ENCODE measurements at regions not wholly inside any gene's neighbourhood (a gene's known extent, or its start where the extent isn't known, plus 50 kb on each side); places are given as distances from the start of the nearest gene placed in this dataset.

- no peak overlapping the region for H3K27ac ChIP-seq
- peaks cover 0 to 10% (median 2%) of the 10 kb centered on the region in 4 donors for H3K4me1 ChIP-seq
- no peak overlapping the region for H3K4me3 ChIP-seq
- TF ChIP-seq CTCF (IDR thresholded peaks at IDR 0.05): no peak
- intact Hi-C loops (cut with DNase I; ENCODE audit: low total_unique reads): no loop called here
- DNase-seq: no peak
- H3K36me3 ChIP-seq: no peaks in the 10 kb centered on the region
- no peaks in the 10 kb centered on the region for H3K27me3 ChIP-seq
- H3K9me3 ChIP-seq: no peaks in the 10 kb centered on the region
Measured at GRCh38 chr4:158995040-158995439, 107.8 kb upstream of the RAPGEF2 start.

GRCh38 chr4:158995965-158996364, 106.9 kb upstream of the RAPGEF2 start:
- no peak overlapping the region for H3K27ac ChIP-seq
- TF ChIP-seq CTCF (IDR thresholded peaks at IDR 0.05): no peak
- peaks cover 0 to 10% (median 2%) of the 10 kb centered on the region in 4 donors for H3K4me1 ChIP-seq

GRCh38 chr4:158996669-158997074, 106.2 kb upstream of the RAPGEF2 start:
- Histone ChIP-seq H3K27ac (no peak overlapping the region), H3K9me3 (no peaks in the 10 kb centered on the region), H3K27me3 (no peaks in the 10 kb centered on the region), H3K4me1 (peaks cover 0 to 10% (median 2%) of the 10 kb centered on the region in 4 donors), H3K36me3 (no peaks in the 10 kb centered on the region), H3K4me3 (no peak overlapping the region)
- DNase-seq: no peak
- no peak for TF ChIP-seq CTCF (IDR thresholded peaks at IDR 0.05)
- intact Hi-C loops (cut with DNase I; ENCODE audit: low total_unique reads): no loop called here

More at GRCh38 chr4:158995965-158996364, 106.9 kb upstream of the RAPGEF2 start:
- no peak for DNase-seq
- Histone ChIP-seq H3K36me3 (no peaks in the 10 kb centered on the region), H3K27me3 (no peaks in the 10 kb centered on the region), H3K9me3 (no peaks in the 10 kb centered on the region), H3K4me3 (no peak overlapping the region)
- intact Hi-C loops (cut with DNase I; ENCODE audit: low total_unique reads): no loop called here

GRCh38 chr4:158997660-158998349, 105.1 kb upstream of the RAPGEF2 start:
- H3K4me1 ChIP-seq: peaks cover 0 to 10% (median 2%) of the 10 kb centered on the region in 4 donors
- H3K36me3 ChIP-seq: no peaks in the 10 kb centered on the region
- intact Hi-C loops (cut with DNase I; ENCODE audit: low total_unique reads): no loop called here
- TF ChIP-seq CTCF (IDR thresholded peaks at IDR 0.05): no peak
- no peaks in the 10 kb centered on the region for H3K27me3 ChIP-seq
- no peak for DNase-seq
- no peak overlapping the region for H3K27ac ChIP-seq
- no peaks in the 10 kb centered on the region for H3K9me3 ChIP-seq
- no peak overlapping the region for H3K4me3 ChIP-seq

GRCh38 chr4:158998624-158999023, 104.3 kb upstream of the RAPGEF2 start:
- no peak overlapping the region for H3K4me3 ChIP-seq
- H3K27ac ChIP-seq: no peak overlapping the region
- H3K9me3 ChIP-seq: no peaks in the 10 kb centered on the region
- H3K27me3 ChIP-seq: no peaks in the 10 kb centered on the region
- no peak for DNase-seq
- intact Hi-C loops (cut with DNase I; ENCODE audit: low total_unique reads): no loop called here
- no peaks in the 10 kb centered on the region for H3K36me3 ChIP-seq
- H3K4me1 ChIP-seq: peaks cover 0 to 10% (median 2%) of the 10 kb centered on the region in 4 donors
- no peak for TF ChIP-seq CTCF (IDR thresholded peaks at IDR 0.05)
